GM18858 (cell line): ENCODE measurements at regions not wholly inside any gene's neighbourhood (a gene's known extent, or its start where the extent isn't known, plus 50 kb on each side); places are given as distances from the start of the nearest gene placed in this dataset.

Experiments
- ATAC-seq: cut with Tn5 transposase; IDR thresholded peaks from one replicate; pipeline ENCODE4 v1.9.1; 2021; ENCODE audit not compliant: unreplicated experiment

DNA sequence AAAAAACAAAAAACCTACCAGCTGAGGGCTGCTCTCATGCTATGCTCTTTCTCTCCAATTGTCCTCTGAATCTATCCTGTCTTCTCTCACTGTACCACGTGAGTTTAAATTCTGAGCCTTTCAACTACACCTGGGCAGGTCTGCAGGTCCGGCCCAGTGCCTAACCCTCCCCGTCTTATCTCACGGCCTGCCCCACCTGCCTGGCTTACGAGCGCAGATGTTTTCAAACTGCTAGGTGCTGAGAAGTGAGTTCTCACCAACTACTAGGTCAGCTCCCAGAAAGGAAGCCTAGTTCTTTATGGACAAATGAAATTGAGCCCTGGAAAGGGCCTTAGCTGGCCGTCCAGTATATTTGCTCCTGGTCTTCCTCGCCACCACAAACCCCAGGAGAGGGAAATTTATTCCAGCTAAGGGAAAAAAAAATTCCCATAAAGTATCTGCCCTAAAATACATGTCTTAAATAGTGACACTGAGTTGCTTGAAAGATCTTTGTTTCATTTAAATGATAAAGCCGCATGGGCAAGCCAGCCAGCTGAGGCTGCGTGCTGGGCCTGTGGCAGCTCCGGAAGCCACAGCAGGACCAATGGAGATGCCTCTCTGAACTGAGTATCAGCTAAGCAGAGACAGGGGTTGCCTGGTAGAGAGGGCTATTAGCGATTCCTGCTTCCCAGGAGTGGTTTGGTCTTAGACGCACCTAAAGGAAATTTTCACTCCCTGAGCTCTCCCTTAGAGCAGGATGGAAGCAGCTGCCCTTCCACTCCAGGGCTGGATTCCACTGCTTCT lies 92.5 kb upstream of the NCK2 start:
- ATAC-seq: no peak

DNA sequence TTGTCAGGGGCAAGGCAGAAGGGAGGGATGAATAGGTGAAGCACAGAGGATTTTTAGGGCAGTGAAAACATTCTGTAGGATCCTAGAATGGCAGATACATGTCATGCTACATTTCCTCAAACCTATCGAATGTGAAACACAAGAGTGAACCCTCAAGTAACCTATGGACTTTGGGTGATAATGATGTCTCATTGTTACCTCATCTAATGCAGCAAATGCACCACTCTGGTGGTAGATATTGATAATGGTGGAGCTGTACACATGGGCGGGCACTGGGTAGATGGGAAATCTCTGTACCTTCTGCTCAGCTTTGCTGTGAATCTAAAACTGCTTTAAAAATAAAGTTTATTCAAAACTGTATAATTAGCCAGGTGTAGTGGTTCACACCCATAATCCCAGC lies 95.2 kb upstream of the NCK2 start:
- ATAC-seq: no peak

- no peak for ATAC-seq
Observed at GRCh38 chr2:105647731-105648130, 97.0 kb upstream of the NCK2 start.

DNA sequence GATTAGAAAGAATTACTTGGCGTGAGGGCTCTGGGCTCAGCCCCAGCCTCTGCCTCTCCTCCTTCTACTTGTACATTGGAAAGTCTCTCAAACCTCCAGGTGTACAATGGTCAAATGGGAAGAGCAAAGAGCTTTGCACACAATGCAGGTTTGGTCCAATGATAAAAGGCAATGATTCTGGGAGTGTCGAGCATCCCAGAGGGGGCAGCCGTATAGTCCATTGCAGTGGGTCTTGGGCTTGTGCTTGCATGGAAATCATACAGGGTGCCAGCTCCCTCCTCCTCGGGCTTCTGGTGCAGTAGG lies 98.0 kb upstream of the NCK2 start:
- no peak for ATAC-seq

DNA sequence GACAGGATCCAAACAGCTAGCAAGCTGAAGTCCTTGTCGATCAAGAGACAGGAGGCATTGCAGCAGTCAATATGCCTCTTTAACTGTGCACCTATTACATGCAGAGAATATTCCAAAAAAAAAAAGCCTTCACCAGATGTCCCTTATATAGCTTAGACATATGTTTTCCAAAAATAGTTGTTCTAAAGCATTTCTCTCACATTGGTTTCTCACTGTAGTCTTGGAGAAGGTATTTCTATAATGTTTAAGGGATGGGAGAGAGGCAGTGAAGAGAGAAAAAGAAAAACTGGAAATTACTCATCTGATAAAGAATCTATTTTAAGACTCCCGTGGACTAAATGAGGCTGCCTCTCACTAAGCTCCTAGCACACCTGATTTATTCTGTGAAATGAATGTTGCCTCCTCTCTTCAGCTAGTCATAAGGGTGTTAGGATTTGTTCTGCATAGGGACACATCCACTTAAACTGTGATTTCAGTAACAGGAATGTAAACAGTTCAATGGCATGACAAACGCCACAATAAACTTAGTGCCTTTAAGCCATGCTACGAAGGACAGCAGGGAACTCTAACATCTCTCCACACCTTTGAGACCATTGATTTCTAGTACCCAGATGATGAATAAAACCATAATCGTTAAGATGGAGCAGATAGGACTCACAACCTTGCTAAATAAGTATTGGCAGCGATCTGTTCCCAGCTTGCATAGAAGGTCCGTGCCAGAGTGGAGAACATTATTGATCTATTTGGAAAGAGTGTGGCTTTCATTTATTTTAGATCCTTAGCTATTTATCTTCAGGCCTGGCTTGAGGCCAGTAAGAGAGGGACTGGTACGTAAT lies 98.6 kb upstream of the NCK2 start:
- no peak for ATAC-seq

DNA sequence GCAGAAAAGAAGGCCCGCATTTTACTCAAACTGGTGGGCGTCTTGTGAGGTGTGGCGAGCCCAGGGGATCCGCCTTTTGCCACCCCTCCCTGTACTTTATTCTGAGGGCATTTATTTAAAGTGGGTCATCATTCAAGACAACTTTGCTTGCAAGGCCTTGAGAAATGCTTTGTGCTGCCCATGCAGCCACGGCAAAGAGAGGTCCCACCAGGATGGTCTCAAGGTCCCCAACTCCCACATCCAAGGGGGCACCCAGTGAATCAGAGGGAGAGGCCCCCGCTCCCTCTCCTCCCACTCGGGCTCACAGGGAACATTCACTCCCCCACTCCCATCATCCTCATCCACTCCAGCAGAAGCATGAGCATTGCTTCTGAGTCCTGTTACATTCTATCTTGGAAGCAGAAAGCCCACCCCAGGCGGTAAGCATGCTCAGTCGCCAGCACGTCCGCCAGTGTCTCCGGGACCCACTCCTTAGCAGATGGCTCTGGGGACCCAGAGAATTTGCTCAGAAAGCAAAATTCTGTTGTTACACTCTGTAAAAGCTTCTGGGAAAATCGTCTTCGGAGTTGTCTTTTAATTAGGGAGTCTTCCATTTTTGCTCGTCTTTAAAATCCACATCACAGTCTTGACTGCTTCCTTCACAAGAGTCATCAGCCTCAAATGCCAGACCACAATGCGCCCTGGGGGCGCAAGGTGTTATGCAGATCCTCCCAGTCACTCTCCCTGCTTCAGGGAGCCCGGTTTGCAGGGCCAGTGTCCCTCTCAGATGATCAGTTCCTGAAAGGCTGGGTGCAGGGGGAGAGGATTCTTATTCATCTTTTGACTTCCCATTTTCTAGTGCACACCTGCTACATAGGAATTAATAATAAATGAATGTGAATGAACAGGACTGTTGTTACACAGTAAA lies 99.4 kb upstream of the NCK2 start:
- ATAC-seq: no peak

- ATAC-seq: no peak
Observed at GRCh38 chr2:105644174-105644980, 100.3 kb upstream of the NCK2 start.

DNA sequence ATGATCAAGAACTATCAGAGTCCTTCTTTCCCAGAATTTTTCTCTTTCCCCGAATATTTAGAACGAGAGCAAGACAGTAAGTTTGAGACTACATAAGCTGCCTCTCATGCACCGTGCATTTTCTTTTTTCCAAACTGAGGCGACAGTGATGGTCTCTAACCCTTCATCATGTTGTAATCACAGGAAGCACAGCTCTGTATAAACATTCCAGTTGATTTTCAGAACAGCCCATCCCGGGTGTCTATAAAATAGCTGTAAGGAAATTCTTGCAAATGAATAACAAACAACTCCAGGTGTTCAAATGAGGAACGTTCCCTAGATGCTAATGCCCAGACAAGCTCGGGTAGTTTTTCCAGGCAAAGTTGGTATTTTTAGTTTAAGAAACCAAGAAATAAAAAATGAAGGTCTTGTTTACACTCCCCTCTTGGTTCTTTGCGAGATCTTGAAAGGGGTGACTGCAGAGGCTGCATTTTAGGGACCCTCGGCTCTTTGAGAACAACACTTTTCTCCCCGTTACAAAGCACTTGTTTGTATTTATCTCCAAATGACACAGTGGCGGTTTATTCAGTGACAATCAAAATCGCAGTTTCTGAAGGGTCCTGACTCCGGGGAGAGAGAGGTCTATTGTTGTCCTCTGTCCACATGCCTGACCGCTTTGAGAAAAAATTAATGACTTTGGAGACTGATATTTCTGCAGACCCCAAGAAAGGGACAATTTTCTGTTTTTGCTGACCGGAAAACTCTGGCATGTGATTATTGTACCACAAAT lies 101.1 kb upstream of the NCK2 start:
- no peak for ATAC-seq

- no peak for ATAC-seq
Observed at GRCh38 chr2:105641389-105641811, 103.3 kb upstream of the NCK2 start.

DNA sequence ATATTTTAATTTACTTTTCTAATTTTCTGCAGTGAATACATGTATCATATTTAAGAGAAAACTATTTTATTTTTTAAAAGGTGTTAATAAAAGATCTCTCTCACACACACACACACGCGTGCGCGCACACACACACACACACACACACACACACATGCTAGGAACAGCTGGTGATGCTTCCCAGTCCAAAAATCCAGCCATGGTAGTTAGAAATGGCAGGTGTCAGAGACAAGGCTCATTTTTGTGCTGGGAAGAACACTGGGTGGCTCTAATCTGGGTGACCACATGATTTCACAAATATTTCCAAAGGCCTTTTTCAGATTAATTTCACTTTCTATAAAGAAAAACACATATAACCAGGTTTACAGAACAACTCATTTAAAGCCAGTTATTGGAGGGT lies 104.5 kb upstream of the NCK2 start:
- no peak for ATAC-seq

DNA sequence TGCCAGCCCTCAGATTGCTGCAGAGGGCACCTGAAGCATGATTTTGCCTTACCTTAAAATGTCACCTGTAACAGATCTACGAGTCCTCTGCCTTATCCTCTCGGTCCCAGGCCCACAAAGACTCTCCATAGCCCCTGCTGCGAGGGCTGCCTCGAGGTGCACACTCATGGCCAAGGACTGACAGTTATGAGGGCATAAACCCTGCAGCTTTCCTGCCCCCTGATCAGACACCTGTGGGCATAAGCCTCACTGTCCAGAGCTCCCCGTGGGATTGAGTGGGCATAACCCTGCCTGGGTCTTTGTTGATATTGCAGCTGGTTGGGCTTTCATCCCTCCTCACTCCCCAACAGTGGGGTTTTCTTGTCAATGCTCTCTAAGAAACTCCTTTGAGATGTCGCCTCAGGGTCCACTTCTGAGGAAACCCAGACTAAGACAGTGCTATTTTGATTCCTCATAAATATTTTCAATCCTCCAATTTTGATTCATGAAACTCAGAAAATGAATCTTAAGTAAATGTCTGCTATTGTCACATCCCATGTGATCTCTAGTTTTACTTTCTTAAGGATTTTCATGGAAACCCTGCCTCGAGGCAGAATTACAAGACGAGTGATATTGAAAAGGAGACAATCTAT lies 108.5 kb upstream of the NCK2 start:
- no peak for ATAC-seq

- no peak for ATAC-seq
Observed at GRCh38 chr2:105635564-105635963, 109.1 kb upstream of the NCK2 start.

DNA sequence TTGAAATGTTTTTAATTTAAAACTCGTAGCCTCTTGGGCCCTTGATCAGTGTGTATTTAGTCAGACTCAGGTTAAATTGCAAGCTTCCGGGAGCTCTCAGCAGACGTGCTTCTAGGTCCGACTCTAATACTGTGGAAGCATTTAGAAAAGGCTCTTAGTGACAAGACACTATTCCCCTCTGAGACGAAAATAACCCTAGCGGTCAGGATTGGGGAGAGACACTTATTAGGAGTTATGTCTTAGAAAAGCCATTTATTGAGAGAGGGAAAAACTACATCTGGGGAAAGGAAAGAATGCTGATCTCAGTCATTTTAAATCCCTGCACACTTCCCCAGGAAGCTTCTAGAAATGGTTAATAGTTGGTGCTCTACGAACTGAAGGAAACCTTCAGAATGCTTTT lies 110.5 kb upstream of the NCK2 start:
- no peak for ATAC-seq

DNA sequence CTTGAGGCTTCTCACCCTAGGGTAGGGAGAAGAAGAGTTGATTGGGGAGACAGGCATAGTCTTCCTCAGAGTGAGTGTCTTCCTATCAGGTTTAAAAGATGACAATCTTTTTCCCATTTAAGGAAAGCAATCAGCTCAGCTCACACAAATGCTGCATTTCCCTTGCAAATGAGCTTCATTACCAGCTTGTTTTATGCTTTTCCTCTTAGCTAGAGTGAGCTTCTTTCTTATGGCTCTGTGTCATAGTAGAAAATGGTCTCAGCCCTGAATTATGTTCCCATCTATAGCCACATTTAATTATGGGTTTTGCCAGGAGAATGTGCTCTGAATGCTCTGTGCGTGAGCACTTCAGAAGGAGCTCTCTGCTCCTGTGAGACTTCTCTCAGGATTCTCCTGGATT lies 112.8 kb upstream of the NCK2 start:
- no peak for ATAC-seq

GRCh38 chr2:105631011-105631410 lies 113.7 kb upstream of the NCK2 start:
- ATAC-seq: no peak

- ATAC-seq: no peak
Observed at GRCh38 chr2:105629634-105630033, 115.1 kb upstream of the NCK2 start.

DNA sequence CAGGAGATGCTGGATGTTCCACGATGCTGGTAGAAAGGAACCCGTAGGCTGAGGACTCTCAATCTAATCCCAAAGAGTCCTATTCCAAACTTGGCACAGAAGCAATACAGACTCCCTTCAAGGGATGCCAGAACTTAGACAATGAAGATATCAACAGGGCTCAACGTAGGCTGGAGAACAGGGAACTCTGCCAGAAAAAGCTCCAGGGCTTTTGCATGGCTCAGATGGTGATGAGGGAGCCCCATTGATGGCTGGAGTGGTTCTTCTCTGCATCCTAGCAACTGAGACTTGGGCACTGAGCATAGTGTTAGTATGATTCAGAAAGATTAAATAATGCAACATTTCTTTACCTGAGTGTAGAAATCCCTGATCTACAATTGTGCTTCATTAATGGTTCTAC lies 117.2 kb upstream of the NCK2 start:
- ATAC-seq: no peak

DNA sequence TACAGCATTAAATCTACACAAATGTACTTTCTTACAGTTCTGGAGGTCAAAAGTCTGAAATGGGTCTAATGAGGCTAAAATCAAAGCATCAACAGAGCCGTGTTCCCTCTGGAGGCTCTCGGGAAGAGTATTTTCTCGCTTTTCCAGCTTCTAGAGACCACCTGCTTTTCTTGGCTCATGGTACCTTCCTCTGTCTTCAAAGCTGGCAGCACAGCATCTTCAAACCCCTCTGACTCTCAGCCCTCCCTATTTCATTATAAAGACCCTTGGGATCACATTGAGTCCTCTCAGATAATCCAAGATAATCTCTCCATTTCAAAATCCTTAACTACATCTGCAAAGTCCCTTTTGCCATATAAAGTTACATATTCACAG lies 117.8 kb upstream of the NCK2 start:
- ATAC-seq: no peak

DNA sequence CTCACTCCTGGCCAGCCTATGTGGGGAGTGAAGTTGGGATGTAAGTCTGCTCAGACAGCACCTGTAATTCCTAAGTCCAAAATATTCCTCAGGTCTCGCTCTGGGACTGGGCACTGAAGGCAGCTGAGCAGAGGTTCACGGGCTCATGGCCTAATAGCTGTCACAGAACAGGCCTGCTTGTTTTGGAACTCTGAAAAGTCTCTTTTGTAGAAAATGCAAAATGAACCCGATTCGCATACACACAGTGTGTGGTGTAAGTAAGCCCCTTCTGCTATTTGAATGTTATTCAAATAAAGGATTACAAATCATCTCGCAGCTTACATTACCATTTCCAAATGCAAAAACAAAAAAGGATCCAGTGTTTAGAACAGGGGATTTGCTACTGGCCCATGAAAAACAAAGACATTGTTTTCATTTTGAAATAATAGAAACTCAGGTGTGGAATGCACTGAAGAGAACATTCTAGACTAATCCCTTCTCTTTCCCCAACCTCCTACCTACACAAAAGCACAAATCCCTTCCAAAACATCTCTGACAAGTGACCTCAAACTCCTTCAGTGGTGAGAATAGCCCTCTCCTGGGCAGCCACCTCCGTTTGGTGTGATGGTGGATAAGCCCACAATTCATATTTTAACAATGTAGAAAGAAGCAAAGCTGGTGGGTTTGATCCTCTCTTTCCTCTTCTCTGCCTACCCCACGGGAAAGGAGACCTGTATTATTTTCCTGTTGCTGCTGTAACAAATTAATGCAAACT lies 118.3 kb upstream of the NCK2 start:
- no peak for ATAC-seq
